ENCODE measurements at regions not wholly inside any gene's neighbourhood (a gene's known extent, or its start where the extent isn't known, plus 50 kb on each side); places are given as distances from the start of the nearest gene placed in this dataset.

DNA sequence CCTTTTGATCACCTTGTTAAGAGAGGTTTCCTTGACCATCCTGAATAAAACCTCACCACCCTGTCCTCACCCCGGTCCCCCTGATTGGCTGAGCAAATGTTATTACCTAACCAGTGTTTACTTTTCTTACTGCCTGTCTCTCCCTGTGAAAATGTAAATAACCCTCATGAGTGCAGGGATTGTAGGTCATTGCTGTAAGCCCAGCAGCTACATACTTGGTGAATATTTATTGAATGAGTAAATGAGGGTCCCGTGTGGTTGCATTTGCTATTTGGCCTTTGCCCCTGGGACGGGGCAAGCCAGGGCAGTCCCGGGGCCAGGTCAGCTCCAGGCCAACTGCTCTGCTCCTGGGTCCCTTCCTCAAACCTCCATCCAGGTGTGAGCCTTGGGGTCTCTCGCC lies 55.5 kb upstream of the CLCN4 start:
- TF ChIP-seq, protein P1, sequence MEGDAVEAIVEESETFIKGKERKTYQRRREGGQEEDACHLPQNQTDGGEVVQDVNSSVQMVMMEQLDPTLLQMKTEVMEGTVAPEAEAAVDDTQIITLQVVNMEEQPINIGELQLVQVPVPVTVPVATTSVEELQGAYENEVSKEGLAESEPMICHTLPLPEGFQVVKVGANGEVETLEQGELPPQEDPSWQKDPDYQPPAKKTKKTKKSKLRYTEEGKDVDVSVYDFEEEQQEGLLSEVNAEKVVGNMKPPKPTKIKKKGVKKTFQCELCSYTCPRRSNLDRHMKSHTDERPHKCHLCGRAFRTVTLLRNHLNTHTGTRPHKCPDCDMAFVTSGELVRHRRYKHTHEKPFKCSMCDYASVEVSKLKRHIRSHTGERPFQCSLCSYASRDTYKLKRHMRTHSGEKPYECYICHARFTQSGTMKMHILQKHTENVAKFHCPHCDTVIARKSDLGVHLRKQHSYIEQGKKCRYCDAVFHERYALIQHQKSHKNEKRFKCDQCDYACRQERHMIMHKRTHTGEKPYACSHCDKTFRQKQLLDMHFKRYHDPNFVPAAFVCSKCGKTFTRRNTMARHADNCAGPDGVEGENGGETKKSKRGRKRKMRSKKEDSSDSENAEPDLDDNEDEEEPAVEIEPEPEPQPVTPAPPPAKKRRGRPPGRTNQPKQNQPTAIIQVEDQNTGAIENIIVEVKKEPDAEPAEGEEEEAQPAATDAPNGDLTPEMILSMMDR (conservative IDR thresholded peaks at IDR 0.05), result no peak
- TF ChIP-seq EZH2 (IDR thresholded peaks at IDR 0.05; ENCODE audit: low read depth), result no peak

All from PC-9 (cell line).